ENCODE measurements at regions not wholly inside any gene's neighbourhood (a gene's known extent, or its start where the extent isn't known, plus 50 kb on each side); places are given as distances from the start of the nearest gene placed in this dataset.
A peak's percentile ranks its signal among the peaks of the same experiment; 100 is the strongest.

DNA sequence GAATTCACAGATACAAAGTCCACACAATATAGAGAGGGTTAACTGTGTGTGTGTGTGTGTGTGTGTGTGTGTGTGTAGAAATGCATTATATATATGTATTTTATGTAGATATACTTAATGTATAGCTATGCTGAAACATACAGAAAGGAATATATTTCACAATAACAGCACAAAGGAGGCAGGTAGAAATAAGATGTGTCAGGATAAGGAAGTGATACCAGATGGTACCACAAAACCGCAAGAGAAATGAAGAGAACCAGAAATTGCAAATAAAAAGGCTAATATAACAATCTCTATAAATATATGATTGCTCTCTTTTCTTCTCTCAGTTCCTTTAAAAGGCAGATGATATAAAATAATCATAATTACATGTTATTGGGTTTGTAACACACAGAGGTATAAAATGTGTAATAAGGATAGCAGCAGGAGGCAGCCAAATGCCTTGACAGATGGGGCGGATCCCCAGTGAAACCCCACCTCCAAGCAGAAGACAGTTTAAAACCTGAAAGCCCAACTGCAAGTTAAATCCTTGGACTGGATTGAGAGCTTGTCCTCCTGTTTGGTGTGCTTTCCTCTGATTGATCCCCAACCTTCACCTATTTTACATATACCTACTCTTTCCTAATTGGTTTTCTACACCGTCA is 365.4 kb upstream of the C16orf82 start:
- FAIRE-seq: no peak
- Histone ChIP-seq H3K36me3 (ENCODE audit: control insufficient read depth, insufficient read depth, low read length) (no peaks in the 10 kb centered on the region), H3K27me3 (ENCODE audit: control insufficient read depth, insufficient read depth, low read length) (no peaks in the 10 kb centered on the region), H3K4me3 (ENCODE audit: low read depth, low read length) (no peak overlapping the region)
- TF ChIP-seq, protein P1, sequence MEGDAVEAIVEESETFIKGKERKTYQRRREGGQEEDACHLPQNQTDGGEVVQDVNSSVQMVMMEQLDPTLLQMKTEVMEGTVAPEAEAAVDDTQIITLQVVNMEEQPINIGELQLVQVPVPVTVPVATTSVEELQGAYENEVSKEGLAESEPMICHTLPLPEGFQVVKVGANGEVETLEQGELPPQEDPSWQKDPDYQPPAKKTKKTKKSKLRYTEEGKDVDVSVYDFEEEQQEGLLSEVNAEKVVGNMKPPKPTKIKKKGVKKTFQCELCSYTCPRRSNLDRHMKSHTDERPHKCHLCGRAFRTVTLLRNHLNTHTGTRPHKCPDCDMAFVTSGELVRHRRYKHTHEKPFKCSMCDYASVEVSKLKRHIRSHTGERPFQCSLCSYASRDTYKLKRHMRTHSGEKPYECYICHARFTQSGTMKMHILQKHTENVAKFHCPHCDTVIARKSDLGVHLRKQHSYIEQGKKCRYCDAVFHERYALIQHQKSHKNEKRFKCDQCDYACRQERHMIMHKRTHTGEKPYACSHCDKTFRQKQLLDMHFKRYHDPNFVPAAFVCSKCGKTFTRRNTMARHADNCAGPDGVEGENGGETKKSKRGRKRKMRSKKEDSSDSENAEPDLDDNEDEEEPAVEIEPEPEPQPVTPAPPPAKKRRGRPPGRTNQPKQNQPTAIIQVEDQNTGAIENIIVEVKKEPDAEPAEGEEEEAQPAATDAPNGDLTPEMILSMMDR (IDR thresholded peaks at IDR 0.05; ENCODE audit: insufficient read depth, low read length, severe bottlenecking): no peak
- DNase-seq (ENCODE audit: low read depth): no peak

DNA sequence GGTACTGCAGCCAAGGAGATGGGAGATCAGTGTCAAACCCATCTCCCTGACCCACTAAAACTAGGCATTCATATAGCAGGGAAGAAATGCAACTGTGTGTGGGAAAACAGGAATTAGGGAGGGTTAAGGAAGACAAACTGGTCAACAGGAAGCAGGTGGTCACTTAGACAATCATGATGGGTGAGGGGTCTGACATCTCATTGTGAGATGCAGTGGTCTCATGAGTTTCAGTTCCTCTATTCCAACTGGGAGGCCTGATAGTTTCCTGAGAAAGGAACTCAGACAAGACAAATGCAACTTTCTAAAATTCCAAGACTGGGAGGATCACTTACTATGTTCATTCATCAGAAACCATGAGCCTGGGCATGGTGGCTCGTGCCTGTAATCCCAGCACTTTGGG is 361.4 kb upstream of the C16orf82 start:
- no peak for DNase-seq (ENCODE audit: low read depth)
- Histone ChIP-seq H3K27me3 (ENCODE audit: control insufficient read depth, insufficient read depth, low read length) (no peaks in the 10 kb centered on the region), H3K36me3 (ENCODE audit: control insufficient read depth, insufficient read depth, low read length) (no peaks in the 10 kb centered on the region), H3K4me3 (ENCODE audit: low read depth, low read length) (no peak overlapping the region)
- no peak for FAIRE-seq
- TF ChIP-seq, protein P1 (IDR thresholded peaks at IDR 0.05; ENCODE audit: insufficient read depth, low read length, severe bottlenecking): no peak

DNA sequence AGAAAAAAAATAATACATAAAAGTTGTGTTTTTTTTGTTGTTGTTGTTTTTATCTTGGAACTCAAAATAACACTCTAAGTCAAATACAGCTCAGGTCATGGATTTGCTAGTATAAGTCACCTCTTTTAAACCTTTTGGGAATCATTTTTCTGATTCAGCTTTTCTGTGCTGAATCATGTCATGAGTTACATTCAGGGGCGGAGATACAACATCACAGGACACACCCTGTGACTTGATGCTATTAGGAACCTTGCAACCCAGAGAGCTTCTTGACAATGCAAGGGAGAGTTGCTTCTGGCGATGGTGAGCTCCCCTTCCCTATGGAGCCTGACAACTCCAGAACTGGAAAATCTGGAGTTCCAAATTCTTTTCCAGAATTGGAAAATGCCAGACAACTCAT is 358.3 kb upstream of the C16orf82 start:
- Histone ChIP-seq H3K4me3 (ENCODE audit: low read depth, low read length) (no peak overlapping the region), H3K27me3 (ENCODE audit: control insufficient read depth, insufficient read depth, low read length) (no peaks in the 10 kb centered on the region), H3K36me3 (ENCODE audit: control insufficient read depth, insufficient read depth, low read length) (no peaks in the 10 kb centered on the region)
- TF ChIP-seq, protein P1 (IDR thresholded peaks at IDR 0.05; ENCODE audit: insufficient read depth, low read length, severe bottlenecking): no peak
- DNase-seq (ENCODE audit: low read depth): no peak
- FAIRE-seq: peak; percentile 28

DNA sequence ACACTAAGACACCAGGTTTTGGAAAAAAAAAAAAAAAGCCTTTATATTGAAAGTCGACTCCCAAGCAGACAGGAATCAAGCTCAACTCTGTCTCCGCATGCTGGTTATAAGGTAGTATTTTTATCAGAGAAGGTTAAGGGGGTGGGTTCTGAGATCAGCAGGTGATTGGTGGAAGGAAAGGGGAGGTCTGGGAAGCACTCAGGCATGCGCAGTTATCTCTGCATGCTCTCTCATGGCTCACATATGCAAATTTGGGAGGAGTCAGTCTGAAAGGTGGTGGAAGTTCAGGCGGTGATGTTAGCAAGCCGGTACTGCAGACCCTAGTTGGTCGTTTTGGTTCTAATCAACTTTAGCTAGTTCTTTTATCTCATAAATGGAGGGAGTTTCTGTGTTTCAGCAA is 357.6 kb upstream of the C16orf82 start:
- no peak for DNase-seq (ENCODE audit: low read depth)
- Histone ChIP-seq H3K27me3 (ENCODE audit: control insufficient read depth, insufficient read depth, low read length) (no peaks in the 10 kb centered on the region), H3K36me3 (ENCODE audit: control insufficient read depth, insufficient read depth, low read length) (no peaks in the 10 kb centered on the region), H3K4me3 (ENCODE audit: low read depth, low read length) (no peak overlapping the region)
- FAIRE-seq: no peak
- TF ChIP-seq, protein P1 (IDR thresholded peaks at IDR 0.05; ENCODE audit: insufficient read depth, low read length, severe bottlenecking): no peak

DNA sequence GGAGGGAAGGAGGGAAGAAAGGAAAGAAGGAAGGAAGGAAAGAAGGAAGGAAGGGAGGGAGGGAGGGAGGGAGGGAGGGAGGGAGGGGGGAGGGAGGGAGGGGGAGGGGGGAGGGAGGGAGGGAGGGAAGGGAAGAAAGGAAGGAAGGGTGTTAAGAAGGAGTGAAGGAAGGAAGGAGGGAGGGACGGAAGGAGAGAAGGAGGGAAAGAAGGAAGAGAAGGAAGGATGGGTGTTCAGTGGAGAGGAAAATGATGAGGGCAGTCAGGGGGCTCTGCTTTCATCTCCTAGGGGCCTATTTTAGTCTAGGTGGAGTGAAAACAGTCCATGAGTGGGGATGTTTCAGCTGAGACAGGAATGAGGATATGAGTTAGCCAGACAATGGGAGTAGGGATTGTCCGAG is 357.0 kb upstream of the C16orf82 start:
- no peak for FAIRE-seq
- TF ChIP-seq, protein P1 (IDR thresholded peaks at IDR 0.05; ENCODE audit: insufficient read depth, low read length, severe bottlenecking): no peak
- Histone ChIP-seq H3K36me3 (ENCODE audit: control insufficient read depth, insufficient read depth, low read length) (no peaks in the 10 kb centered on the region), H3K27me3 (ENCODE audit: control insufficient read depth, insufficient read depth, low read length) (no peaks in the 10 kb centered on the region), H3K4me3 (ENCODE audit: low read depth, low read length) (no peak overlapping the region)
- DNase-seq (ENCODE audit: low read depth): no peak

DNA sequence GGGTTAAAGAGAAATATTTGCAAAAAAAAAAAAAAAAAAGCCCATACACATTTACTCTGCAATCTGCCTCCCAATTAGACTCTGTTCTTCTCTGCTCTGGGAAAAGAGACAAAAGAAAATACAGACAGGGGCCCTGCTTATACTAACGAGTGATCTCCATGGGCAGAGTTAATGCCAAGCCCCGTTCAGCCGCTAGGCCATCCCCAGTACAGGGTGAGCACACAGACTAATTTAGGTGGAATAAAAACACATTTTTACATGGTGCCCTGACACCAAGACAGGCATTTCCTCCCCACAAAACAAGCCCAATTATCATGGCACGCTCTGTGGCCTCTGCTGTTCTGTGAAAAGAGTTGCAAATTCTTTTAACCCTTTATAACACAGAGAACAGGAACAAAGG is 356.3 kb upstream of the C16orf82 start:
- no peaks in the 10 kb centered on the region for H3K27me3 ChIP-seq (ENCODE audit: control insufficient read depth, insufficient read depth, low read length)
- no peak for FAIRE-seq
- TF ChIP-seq, protein P1 (IDR thresholded peaks at IDR 0.05; ENCODE audit: insufficient read depth, low read length, severe bottlenecking): no peak
- H3K36me3 ChIP-seq (ENCODE audit: control insufficient read depth, insufficient read depth, low read length): no peaks in the 10 kb centered on the region
- no peak for DNase-seq (ENCODE audit: low read depth)
- H3K4me3 ChIP-seq (ENCODE audit: low read depth, low read length): no peak overlapping the region

All from bronchial epithelial cell (primary cell).